Ishikawa (cell line): ENCODE measurements at regions not wholly inside any gene's neighbourhood (a gene's known extent, or its start where the extent isn't known, plus 50 kb on each side); places are given as distances from the start of the nearest gene placed in this dataset.

ENCODE experiments used
- CEBPB ChIP-seq: IDR thresholded peaks from 2 replicates; pipeline ENCODE4 v1.6.1; 2012
- CREB1 ChIP-seq: IDR thresholded peaks from 2 replicates; pipeline ENCODE4 v1.6.1; 2012; ENCODE audit warnings: low read depth
- EGR1 ChIP-seq: IDR thresholded peaks from 2 replicates; pipeline ENCODE4 v1.6.1; 2012
- EP300 ChIP-seq: IDR thresholded peaks from 2 replicates; pipeline ENCODE4 v1.6.1; 2012; ENCODE audit warnings: borderline replicate concordance
- FOXM1 ChIP-seq: IDR thresholded peaks from 2 replicates; pipeline ENCODE4 v1.6.1; 2012; ENCODE audit warnings: low read depth, borderline replicate concordance
- MAX ChIP-seq: IDR thresholded peaks from 2 replicates; pipeline ENCODE4 v1.6.1; 2012
- NFIC ChIP-seq: IDR thresholded peaks from 2 replicates; pipeline ENCODE4 v1.6.1; 2012
- RAD21 ChIP-seq: IDR thresholded peaks from 2 replicates; pipeline ENCODE4 v1.6.1; 2012; ENCODE audit warnings: low read depth
- TAF1 ChIP-seq: IDR thresholded peaks from 2 replicates; pipeline ENCODE4 v1.6.1; 2012; ENCODE audit warnings: low read depth, mild to moderate bottlenecking
- TCF12 ChIP-seq: IDR thresholded peaks from 2 replicates; pipeline ENCODE4 v1.6.1; 2012; ENCODE audit warnings: low read depth
- TEAD4 ChIP-seq: IDR thresholded peaks from 2 replicates; pipeline ENCODE4 v1.6.1; 2012
- YY1 ChIP-seq: IDR thresholded peaks from 2 replicates; pipeline ENCODE4 v1.6.1; 2012; ENCODE audit warnings: low read depth
- ZBTB7A ChIP-seq: IDR thresholded peaks from 2 replicates; pipeline ENCODE4 v1.6.1; 2012; ENCODE audit warnings: low read depth
- TF ChIP-seq, protein P1 (sequence below): IDR thresholded peaks from 2 replicates; pipeline ENCODE4 v1.6.1; 2012; ENCODE audit warnings: low read depth, mild to moderate bottlenecking
- TF ChIP-seq, protein P2 (sequence below): IDR thresholded peaks from 2 replicates; pipeline ENCODE4 v1.6.1; 2012

- TF ChIP-seq YY1: no peak
- no peak for TF ChIP-seq TCF12
- no peak for TF ChIP-seq CEBPB
- TF ChIP-seq, protein P1, sequence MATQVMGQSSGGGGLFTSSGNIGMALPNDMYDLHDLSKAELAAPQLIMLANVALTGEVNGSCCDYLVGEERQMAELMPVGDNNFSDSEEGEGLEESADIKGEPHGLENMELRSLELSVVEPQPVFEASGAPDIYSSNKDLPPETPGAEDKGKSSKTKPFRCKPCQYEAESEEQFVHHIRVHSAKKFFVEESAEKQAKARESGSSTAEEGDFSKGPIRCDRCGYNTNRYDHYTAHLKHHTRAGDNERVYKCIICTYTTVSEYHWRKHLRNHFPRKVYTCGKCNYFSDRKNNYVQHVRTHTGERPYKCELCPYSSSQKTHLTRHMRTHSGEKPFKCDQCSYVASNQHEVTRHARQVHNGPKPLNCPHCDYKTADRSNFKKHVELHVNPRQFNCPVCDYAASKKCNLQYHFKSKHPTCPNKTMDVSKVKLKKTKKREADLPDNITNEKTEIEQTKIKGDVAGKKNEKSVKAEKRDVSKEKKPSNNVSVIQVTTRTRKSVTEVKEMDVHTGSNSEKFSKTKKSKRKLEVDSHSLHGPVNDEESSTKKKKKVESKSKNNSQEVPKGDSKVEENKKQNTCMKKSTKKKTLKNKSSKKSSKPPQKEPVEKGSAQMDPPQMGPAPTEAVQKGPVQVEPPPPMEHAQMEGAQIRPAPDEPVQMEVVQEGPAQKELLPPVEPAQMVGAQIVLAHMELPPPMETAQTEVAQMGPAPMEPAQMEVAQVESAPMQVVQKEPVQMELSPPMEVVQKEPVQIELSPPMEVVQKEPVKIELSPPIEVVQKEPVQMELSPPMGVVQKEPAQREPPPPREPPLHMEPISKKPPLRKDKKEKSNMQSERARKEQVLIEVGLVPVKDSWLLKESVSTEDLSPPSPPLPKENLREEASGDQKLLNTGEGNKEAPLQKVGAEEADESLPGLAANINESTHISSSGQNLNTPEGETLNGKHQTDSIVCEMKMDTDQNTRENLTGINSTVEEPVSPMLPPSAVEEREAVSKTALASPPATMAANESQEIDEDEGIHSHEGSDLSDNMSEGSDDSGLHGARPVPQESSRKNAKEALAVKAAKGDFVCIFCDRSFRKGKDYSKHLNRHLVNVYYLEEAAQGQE: no peak
- no peak for TF ChIP-seq NFIC
- no peak for TF ChIP-seq FOXM1
- no peak for TF ChIP-seq ZBTB7A
- no peak for TF ChIP-seq TEAD4
- TF ChIP-seq TAF1: no peak
- no peak for TF ChIP-seq MAX
- TF ChIP-seq CREB1: no peak
- no peak for TF ChIP-seq EGR1
- TF ChIP-seq, protein P2, sequence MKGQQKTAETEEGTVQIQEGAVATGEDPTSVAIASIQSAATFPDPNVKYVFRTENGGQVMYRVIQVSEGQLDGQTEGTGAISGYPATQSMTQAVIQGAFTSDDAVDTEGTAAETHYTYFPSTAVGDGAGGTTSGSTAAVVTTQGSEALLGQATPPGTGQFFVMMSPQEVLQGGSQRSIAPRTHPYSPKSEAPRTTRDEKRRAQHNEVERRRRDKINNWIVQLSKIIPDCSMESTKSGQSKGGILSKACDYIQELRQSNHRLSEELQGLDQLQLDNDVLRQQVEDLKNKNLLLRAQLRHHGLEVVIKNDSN: no peak
- no peak for TF ChIP-seq EP300
- TF ChIP-seq RAD21: no peak
Measured at GRCh38 chr2:608711-609110, 68.5 kb downstream of the TMEM18 start.

GRCh38 chr2:608297-608696, 68.9 kb downstream of the TMEM18 start:
- TF ChIP-seq NFIC: no peak

GRCh38 chr2:607709-608108, 69.5 kb downstream of the TMEM18 start:
- TF ChIP-seq ZBTB7A: no peak
- no peak for TF ChIP-seq FOXM1
- no peak for TF ChIP-seq EP300
- TF ChIP-seq RAD21: no peak
- no peak for TF ChIP-seq CEBPB
- TF ChIP-seq TEAD4: no peak
- no peak for TF ChIP-seq TCF12
- TF ChIP-seq MAX: no peak
- TF ChIP-seq YY1: no peak
- TF ChIP-seq, protein P2: no peak
- TF ChIP-seq, protein P1: no peak
- no peak for TF ChIP-seq CREB1
- no peak for TF ChIP-seq NFIC
- no peak for TF ChIP-seq TAF1

DNA sequence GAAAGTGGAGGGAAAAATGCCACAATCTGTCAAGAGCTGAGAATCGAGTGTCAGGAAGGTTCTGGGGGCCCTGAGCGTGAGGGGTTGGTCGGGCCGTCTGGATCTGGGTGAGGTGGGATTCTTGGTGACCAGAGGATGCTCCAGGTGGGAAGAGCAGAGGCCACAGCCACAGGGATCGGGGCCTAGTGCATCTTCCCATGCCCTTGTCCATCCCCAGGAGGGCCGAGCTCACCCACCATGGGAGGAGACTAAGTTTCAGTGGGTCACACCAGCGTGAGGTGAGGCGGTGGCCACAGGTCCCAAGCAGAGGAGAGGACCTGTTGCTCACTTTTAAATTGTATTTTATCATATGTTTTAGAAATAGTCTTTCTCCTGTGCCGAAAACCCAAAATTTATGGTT, 70.0 kb downstream of the TMEM18 start:
- TF ChIP-seq NFIC (no peak), RAD21 (no peak), TCF12 (no peak), ZBTB7A (no peak), EGR1 (no peak), TAF1 (no peak), EP300 (no peak), TEAD4 (no peak), CREB1 (no peak), YY1 (no peak), MAX (no peak)
- TF ChIP-seq, protein P1: no peak
- TF ChIP-seq, protein P2: no peak
